WI38 (cell line): ENCODE measurements at regions not wholly inside any gene's neighbourhood (a gene's known extent, or its start where the extent isn't known, plus 50 kb on each side); places are given as distances from the start of the nearest gene placed in this dataset.

Experiments
- H3K4me3 ChIP-seq: 2 replicates; pipeline ENCODE4 v1.5.1; 2011; ENCODE audit warnings: low read depth, mild to moderate bottlenecking, control low read depth, low read length
- CTCF ChIP-seq: IDR thresholded peaks from 2 replicates; pipeline ENCODE4 v1.5.1; 2012; ENCODE audit warnings: low read depth, mild to moderate bottlenecking, control low read depth, low read length

GRCh38 chr3:109921509-109921908, 584.2 kb upstream of the DPPA4 start:
- TF ChIP-seq CTCF, result no peak
- H3K4me3 ChIP-seq, result no peak overlapping the region

GRCh38 chr3:109922856-109923255, 585.5 kb upstream of the DPPA4 start:
- no peak for TF ChIP-seq CTCF
- H3K4me3 ChIP-seq, result no peak overlapping the region

- TF ChIP-seq CTCF, result no peak
- H3K4me3 ChIP-seq, result no peak overlapping the region
These were observed 586.1 kb upstream of the DPPA4 start for GRCh38 chr3:109923431-109923830.

GRCh38 chr3:109924196-109924595, 586.9 kb upstream of the DPPA4 start:
- TF ChIP-seq CTCF, result no peak
- no peak overlapping the region for H3K4me3 ChIP-seq

GRCh38 chr3:109926376-109926775, 589.0 kb upstream of the DPPA4 start:
- H3K4me3 ChIP-seq, result no peak overlapping the region
- no peak for TF ChIP-seq CTCF

GRCh38 chr3:109927161-109927560, 589.8 kb upstream of the DPPA4 start:
- H3K4me3 ChIP-seq, result no peak overlapping the region
- TF ChIP-seq CTCF, result no peak

- no peak overlapping the region for H3K4me3 ChIP-seq
These were observed 590.4 kb upstream of the DPPA4 start for GRCh38 chr3:109927726-109928125.

More at GRCh38 chr3:109927726-109928125, 590.4 kb upstream of the DPPA4 start:
- TF ChIP-seq CTCF, result no peak
